WTC11 (cell line): ENCODE measurements at regions not wholly inside any gene's neighbourhood (a gene's known extent, or its start where the extent isn't known, plus 50 kb on each side); places are given as distances from the start of the nearest gene placed in this dataset.

Experiments
- CTCF ChIP-seq: fragments of 200-600 bp; IDR thresholded peaks from 2 replicates; pipeline ENCODE4 v1.8.0; 2022; ENCODE audit warnings: antibody characterized with exemption
- GABPB1 ChIP-seq: sonication (generic); formaldehyde crosslinking; IDR thresholded peaks from 2 replicates; pipeline ENCODE4 v1.8.1; 2023; ENCODE audit warnings: mild to moderate bottlenecking, missing genetic modification reagents
- NFYB ChIP-seq: sonication (generic); formaldehyde crosslinking; conservative IDR thresholded peaks from 2 replicates; pipeline ENCODE4 v1.8.0; 2022; ENCODE audit warnings: low read depth, missing genetic modification reagents
- NR3C1 ChIP-seq: sonication (generic); formaldehyde crosslinking; conservative IDR thresholded peaks from 2 replicates; pipeline ENCODE4 v1.8.1; 2023; ENCODE audit warnings: low read depth, mild to moderate bottlenecking, missing genetic modification reagents
- TP53 ChIP-seq: sonication (generic); formaldehyde crosslinking; IDR thresholded peaks from 2 replicates; pipeline ENCODE4 v1.8.1; 2023; ENCODE audit warnings: mild to moderate bottlenecking, missing genetic modification reagents
- ZNF317 ChIP-seq: sonication (generic); formaldehyde crosslinking; IDR thresholded peaks from 2 replicates; pipeline ENCODE4 v1.8.1; 2023; ENCODE audit warnings: low read depth, mild to moderate bottlenecking, moderate library complexity, missing genetic modification reagents, borderline replicate concordance
- ZSCAN18 ChIP-seq: fragments of 250-450 bp; sonication (Bioruptor Pico); IDR thresholded peaks from 2 replicates; pipeline ENCODE4 v2.1.2; 2022; ENCODE audit warnings: mild to moderate bottlenecking, moderate library complexity

GRCh38 chr1:112219267-112219666 is 176.7 kb upstream of the CTTNBP2NL start:
- TF ChIP-seq CTCF: no peak
- TF ChIP-seq ZNF317 (CRISPR knock-in tag): no peak
- TF ChIP-seq ZSCAN18 (CRISPR knock-in tag): no peak
- TF ChIP-seq NR3C1: no peak
- no peak for TF ChIP-seq GABPB1
- no peak for TF ChIP-seq TP53 (CRISPR knock-in tag)
- no peak for TF ChIP-seq NFYB (CRISPR knock-in tag)
